DOHH2 (cell line): ENCODE measurements at regions not wholly inside any gene's neighbourhood (a gene's known extent, or its start where the extent isn't known, plus 50 kb on each side); places are given as distances from the start of the nearest gene placed in this dataset.

Experiments
- H3F3A ChIP-seq: fragments of 200-600 bp; sonication (generic), shearing (Covaris generic); 2 replicates; pipeline ENCODE4 v1.6.0; 2016; ENCODE audit warnings: antibody characterized with exemption, mild to moderate bottlenecking; ENCODE audit not compliant: control insufficient read depth, insufficient read depth
- H3K27ac ChIP-seq: fragments of 200-600 bp; sonication (generic); 2 replicates; pipeline ENCODE4 v1.5.1; 2014; ENCODE audit warnings: low read depth, mild to moderate bottlenecking, low read length, moderate library complexity
- H3K27me3 ChIP-seq: fragments of 200-600 bp; sonication (generic); 2 replicates; pipeline ENCODE4 v1.6.1; 2014; ENCODE audit warnings: mild to moderate bottlenecking, low read length, mixed read lengths; ENCODE audit not compliant: control insufficient read depth
- H3K36me3 ChIP-seq: fragments of 200-600 bp; sonication (generic); 2 replicates; pipeline ENCODE4 v1.6.1; 2014; ENCODE audit warnings: mild to moderate bottlenecking, low read length, moderate library complexity, mixed read lengths; ENCODE audit not compliant: control insufficient read depth
- H3K4me1 ChIP-seq: fragments of 200-600 bp; sonication (generic); 2 replicates; pipeline ENCODE4 v1.6.1; 2014; ENCODE audit warnings: mild to moderate bottlenecking, low read length, mixed read lengths; ENCODE audit not compliant: control insufficient read depth
- H3K4me2 ChIP-seq: fragments of 200-600 bp; sonication (generic); 2 replicates; pipeline ENCODE4 v1.6.0; 2014; ENCODE audit warnings: mild to moderate bottlenecking, low read length, moderate library complexity
- H3K4me3 ChIP-seq: fragments of 200-600 bp; sonication (generic); 2 replicates; pipeline ENCODE4 v1.5.1; 2014; ENCODE audit warnings: mild to moderate bottlenecking, low read length, mixed read lengths
- H3K79me2 ChIP-seq: fragments of 200-600 bp; sonication (generic); 2 replicates; pipeline ENCODE4 v1.6.1; 2014; ENCODE audit warnings: mild to moderate bottlenecking, low read length, mixed read lengths; ENCODE audit not compliant: control insufficient read depth
- H3K9me2 ChIP-seq: fragments of 200-600 bp; sonication (generic); replicated peaks from 2 replicates; pipeline ENCODE4 v1.6.1; 2014; ENCODE audit warnings: mild to moderate bottlenecking, low read length, mixed read lengths; ENCODE audit not compliant: control insufficient read depth
- H3K9me3 ChIP-seq: fragments of 200-600 bp; sonication (generic); 2 replicates; pipeline ENCODE4 v1.6.1; 2014; ENCODE audit warnings: antibody characterized with exemption, low read length, mixed read lengths; ENCODE audit not compliant: control insufficient read depth, insufficient read depth
- H4K20me1 ChIP-seq: fragments of 200-600 bp; sonication (generic); 2 replicates; pipeline ENCODE4 v1.6.0; 2014; ENCODE audit warnings: low read depth, mild to moderate bottlenecking, antibody characterized with exemption, low read length, moderate library complexity; ENCODE audit not compliant: control insufficient read depth, insufficient read depth
- EZH2phosphoT487 ChIP-seq: fragments of 200-600 bp; sonication (generic); IDR thresholded peaks from 2 replicates; pipeline ENCODE4 v1.6.1; 2017; ENCODE audit warnings: borderline replicate concordance, mild to moderate bottlenecking, antibody characterized with exemption, low read length, moderate library complexity, mixed read lengths
- TF ChIP-seq, protein P1 (sequence below): fragments of 200-600 bp; sonication (generic); IDR thresholded peaks from one replicate; pipeline ENCODE4 v1.5.1; 2014; ENCODE audit warnings: antibody characterized with exemption, mild to moderate bottlenecking, low read depth, low read length; ENCODE audit not compliant: poor library complexity, severe bottlenecking

DNA sequence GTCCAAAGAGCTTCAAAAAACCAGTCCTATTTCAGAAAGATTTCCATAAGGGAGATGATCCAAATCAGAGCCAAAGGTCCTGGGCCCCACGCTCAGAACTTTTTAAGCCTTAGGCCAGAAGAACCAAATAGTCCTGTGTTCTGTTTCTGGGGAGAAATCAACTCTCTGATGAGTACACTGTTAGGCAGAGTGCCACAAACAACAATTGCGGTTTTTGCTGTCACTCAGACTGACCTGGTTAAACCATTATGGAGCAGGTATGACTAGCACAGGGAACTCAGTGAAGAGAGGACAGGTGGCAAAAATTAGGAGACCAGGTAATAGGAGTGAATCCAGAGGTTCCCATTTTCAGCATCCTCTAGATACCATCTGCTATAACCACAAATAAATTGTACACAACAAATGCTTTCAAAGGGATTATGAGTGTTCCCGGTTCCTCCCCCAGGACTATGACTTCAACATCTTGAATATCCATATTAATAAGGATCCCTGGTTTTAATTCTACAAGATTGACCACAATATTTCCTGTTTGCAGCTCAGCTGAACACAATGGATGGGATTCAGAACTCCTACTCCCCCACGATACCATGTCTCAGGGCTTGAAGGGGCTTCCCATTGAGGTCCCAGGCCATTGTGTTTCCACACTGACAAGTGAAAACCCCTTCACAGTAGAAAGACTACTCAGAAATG lies 52.1 kb upstream of the FREM1 start:
- H3K4me1 ChIP-seq: no peaks in the 10 kb centered on the region
- no peak overlapping the region for H3K4me3 ChIP-seq
- H3K27ac ChIP-seq: no peak overlapping the region
- H3K4me2 ChIP-seq: no peak overlapping the region
- no peaks in the 10 kb centered on the region for H3K9me2 ChIP-seq
- H3K36me3 ChIP-seq: no peaks in the 10 kb centered on the region
- H3K27me3 ChIP-seq: no peaks in the 10 kb centered on the region
- H3K9me3 ChIP-seq: no peaks in the 10 kb centered on the region
- TF ChIP-seq, protein P1, sequence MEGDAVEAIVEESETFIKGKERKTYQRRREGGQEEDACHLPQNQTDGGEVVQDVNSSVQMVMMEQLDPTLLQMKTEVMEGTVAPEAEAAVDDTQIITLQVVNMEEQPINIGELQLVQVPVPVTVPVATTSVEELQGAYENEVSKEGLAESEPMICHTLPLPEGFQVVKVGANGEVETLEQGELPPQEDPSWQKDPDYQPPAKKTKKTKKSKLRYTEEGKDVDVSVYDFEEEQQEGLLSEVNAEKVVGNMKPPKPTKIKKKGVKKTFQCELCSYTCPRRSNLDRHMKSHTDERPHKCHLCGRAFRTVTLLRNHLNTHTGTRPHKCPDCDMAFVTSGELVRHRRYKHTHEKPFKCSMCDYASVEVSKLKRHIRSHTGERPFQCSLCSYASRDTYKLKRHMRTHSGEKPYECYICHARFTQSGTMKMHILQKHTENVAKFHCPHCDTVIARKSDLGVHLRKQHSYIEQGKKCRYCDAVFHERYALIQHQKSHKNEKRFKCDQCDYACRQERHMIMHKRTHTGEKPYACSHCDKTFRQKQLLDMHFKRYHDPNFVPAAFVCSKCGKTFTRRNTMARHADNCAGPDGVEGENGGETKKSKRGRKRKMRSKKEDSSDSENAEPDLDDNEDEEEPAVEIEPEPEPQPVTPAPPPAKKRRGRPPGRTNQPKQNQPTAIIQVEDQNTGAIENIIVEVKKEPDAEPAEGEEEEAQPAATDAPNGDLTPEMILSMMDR: no peak
- no peak for TF ChIP-seq EZH2phosphoT487
- no peaks in the 10 kb centered on the region for H3K79me2 ChIP-seq
- H4K20me1 ChIP-seq: no peaks in the 10 kb centered on the region
- no peaks in the 10 kb centered on the region for H3F3A ChIP-seq

- no peaks in the 10 kb centered on the region for H3K4me1 ChIP-seq
- H3K4me2 ChIP-seq: no peak overlapping the region
- H3K79me2 ChIP-seq: no peaks in the 10 kb centered on the region
- TF ChIP-seq EZH2phosphoT487: no peak
- TF ChIP-seq, protein P1: no peak
- no peak overlapping the region for H3K4me3 ChIP-seq
- H3K9me3 ChIP-seq: no peaks in the 10 kb centered on the region
- no peaks in the 10 kb centered on the region for H3K27me3 ChIP-seq
- H3K27ac ChIP-seq: no peak overlapping the region
- H4K20me1 ChIP-seq: no peaks in the 10 kb centered on the region
- no peaks in the 10 kb centered on the region for H3F3A ChIP-seq
- H3K9me2 ChIP-seq: no peaks in the 10 kb centered on the region
- H3K36me3 ChIP-seq: no peaks in the 10 kb centered on the region
Observed at GRCh38 chr9:14961372-14962068, 51.3 kb upstream of the FREM1 start.

- H3K79me2 ChIP-seq: no peaks in the 10 kb centered on the region
Observed at GRCh38 chr9:14960881-14961280, 50.7 kb upstream of the FREM1 start.

More at GRCh38 chr9:14960881-14961280, 50.7 kb upstream of the FREM1 start:
- TF ChIP-seq, protein P1: no peak
- TF ChIP-seq EZH2phosphoT487: no peak
- H4K20me1 ChIP-seq: no peaks in the 10 kb centered on the region
- H3K9me3 ChIP-seq: no peaks in the 10 kb centered on the region
- H3K4me1 ChIP-seq: no peaks in the 10 kb centered on the region
- H3K4me3 ChIP-seq: no peak overlapping the region
- no peaks in the 10 kb centered on the region for H3K9me2 ChIP-seq
- H3K27ac ChIP-seq: no peak overlapping the region
- H3K4me2 ChIP-seq: no peak overlapping the region
- no peaks in the 10 kb centered on the region for H3F3A ChIP-seq
- no peaks in the 10 kb centered on the region for H3K36me3 ChIP-seq
- no peaks in the 10 kb centered on the region for H3K27me3 ChIP-seq
